ENCODE measurements at regions not wholly inside any gene's neighbourhood (a gene's known extent, or its start where the extent isn't known, plus 50 kb on each side); places are given as distances from the start of the nearest gene placed in this dataset.
A peak's percentile ranks its signal among the peaks of the same experiment; 100 is the strongest.
"Not testable (repeated sequence)": the region's sequence is repeated elsewhere in the genome, so short reads cannot be mapped to it uniquely, and the experiment has no call there.

GRCh38 chr14:37890095-37890494 is 294.7 kb downstream of the TTC6 start:
- Histone ChIP-seq H3K9me3 (ENCODE audit: control insufficient read depth, insufficient read depth, low read depth, low read length) (no peaks in the 10 kb centered on the region), H3K4me1 (ENCODE audit: control insufficient read depth, insufficient read depth, low read length) (peaks cover 3% of the 10 kb centered on the region; the same call in 1 of the 2 replicates), H3K4me3 (ENCODE audit: low read depth, low read length) (no peak overlapping the region), H3K36me3 (ENCODE audit: control insufficient read depth in 2 of 2, insufficient read depth in 1 of 2, low read length in 2 of 2) (no peaks in the 10 kb centered on the region), H3K27ac (ENCODE audit: extremely low read depth, low read depth, low read length) (no peak overlapping the region)
- ChIA-PET CTCF (interaction anchor here (1.9 kb wide), 1 partner anchor 14 kb away, joined by 17 read pairs; no protein-coding TSS in a partner anchor), POLR2A (no interaction called here)
- TF ChIP-seq ZNF354C (tag by site-specific recombination; IDR thresholded peaks at IDR 0.05; ENCODE audit: borderline replicate concordance, low read depth): no peak
- TF ChIP-seq WT1 (tag by site-specific recombination; IDR thresholded peaks at IDR 0.05): no peak
- no peak for TF ChIP-seq KLF17 (tag by site-specific recombination; IDR thresholded peaks at IDR 0.05)
- TF ChIP-seq ZNF560 (tag by site-specific recombination; IDR thresholded peaks at IDR 0.05; ENCODE audit: borderline replicate concordance): no peak
- no peak for TF ChIP-seq ZNF629 (tag by site-specific recombination; IDR thresholded peaks at IDR 0.05)
- TF ChIP-seq KLF7 (tag by site-specific recombination; IDR thresholded peaks at IDR 0.05; ENCODE audit: borderline replicate concordance): no peak
- no peak for TF ChIP-seq ZNF530 (tag by site-specific recombination; IDR thresholded peaks at IDR 0.05; ENCODE audit: low read depth)
- no peak for TF ChIP-seq ZNF645 (tag by site-specific recombination; IDR thresholded peaks at IDR 0.05)
- TF ChIP-seq ZBTB10 (tag by site-specific recombination; IDR thresholded peaks at IDR 0.05): no peak
- TF ChIP-seq ZNF423 (tag by site-specific recombination; IDR thresholded peaks at IDR 0.05): no peak
- TF ChIP-seq ZNF112 (tag by site-specific recombination; IDR thresholded peaks at IDR 0.05): no peak
- TF ChIP-seq OVOL3 (tag by site-specific recombination; IDR thresholded peaks at IDR 0.05): no peak

GRCh38 chr14:37891500-37891899 is 296.1 kb downstream of the TTC6 start:
- H3K4me1 ChIP-seq (ENCODE audit: control insufficient read depth, insufficient read depth, low read length); POLR2A ChIA-PET; H3K9me3 ChIP-seq (ENCODE audit: control insufficient read depth, insufficient read depth, low read depth, low read length); CTCF ChIA-PET; H3K36me3 ChIP-seq (ENCODE audit: control insufficient read depth in 2 of 2, insufficient read depth in 1 of 2, low read length in 2 of 2); H3K4me3 ChIP-seq (ENCODE audit: low read depth, low read length); H3K27ac ChIP-seq (ENCODE audit: extremely low read depth, low read depth, low read length): not testable (repeated sequence)
- TF ChIP-seq ZNF585B (tag by site-specific recombination; IDR thresholded peaks at IDR 0.05): peak; percentile 90

GRCh38 chr14:37894463-37894862 is 299.0 kb downstream of the TTC6 start:
- Histone ChIP-seq H3K36me3 (ENCODE audit: control insufficient read depth in 2 of 2, insufficient read depth in 1 of 2, low read length in 2 of 2) (no peaks in the 10 kb centered on the region), H3K4me1 (ENCODE audit: control insufficient read depth, insufficient read depth, low read length) (no peaks in the 10 kb centered on the region), H3K9me3 (ENCODE audit: control insufficient read depth, insufficient read depth, low read depth, low read length) (no peaks in the 10 kb centered on the region), H3K4me3 (ENCODE audit: low read depth, low read length) (no peak overlapping the region), H3K27ac (ENCODE audit: extremely low read depth, low read depth, low read length) (no peak overlapping the region)
- POLR2A ChIA-PET: no interaction called here
- CTCF ChIA-PET: interaction anchor here (0.6 to 1.6 kb wide), 2 partner anchors 648 to 1099 kb away, joined by 3 read pairs; no protein-coding TSS in a partner anchor
- TF ChIP-seq ZBTB10 (tag by site-specific recombination; IDR thresholded peaks at IDR 0.05) (no peak), PRDM4 (tag by site-specific recombination; IDR thresholded peaks at IDR 0.05) (no peak), IKZF3 (tag by site-specific recombination; IDR thresholded peaks at IDR 0.05) (no peak)
